Nephron (organoid): ENCODE measurements at regions not wholly inside any gene's neighbourhood (a gene's known extent, or its start where the extent isn't known, plus 50 kb on each side); places are given as distances from the start of the nearest gene placed in this dataset.

Experiments used
- H3K27ac Mint-ChIP-seq, 3 experiments: 2 replicates each; pipeline ENCODE4 v1.8.0; 2020; ENCODE audit warnings: mixed read lengths in 3 of 3, mild to moderate bottlenecking in 2 of 3, moderate library complexity in 1 of 3
- H3K27me3 Mint-ChIP-seq: 2 replicates; pipeline ENCODE4 v1.8.0; 2021; ENCODE audit warnings: low read depth, mild to moderate bottlenecking, moderate library complexity, mixed read lengths
- H3K36me3 Mint-ChIP-seq: 2 replicates; pipeline ENCODE4 v1.8.0; 2020; ENCODE audit warnings: low read depth, mixed read lengths
- H3K4me1 Mint-ChIP-seq: 2 replicates; pipeline ENCODE4 v1.8.0; 2020; ENCODE audit warnings: mixed read lengths
- H3K4me3 Mint-ChIP-seq, 3 experiments: 2 replicates each; pipeline ENCODE4 v1.8.0; 2020; ENCODE audit warnings: mild to moderate bottlenecking in 3 of 3, mixed read lengths in 3 of 3, moderate library complexity in 2 of 3
- H3K9me3 Mint-ChIP-seq: 2 replicates; pipeline ENCODE4 v1.8.0; 2020; ENCODE audit warnings: mixed read lengths
- TF ChIP-seq, protein P1 (sequence below), 3 experiments: fragments of 200-600 bp; sonication (generic); IDR thresholded peaks; one replicate each; pipeline ENCODE4 v1.5.0; 2021; ENCODE audit warnings: antibody characterized with exemption in 3 of 3; ENCODE audit not compliant: unreplicated experiment in 3 of 3

- Mint-ChIP-seq H3K9me3 (peaks cover 11% of the 10 kb centered on the region), H3K27ac (no peak overlapping the region), H3K36me3 (peaks cover 4% of the 10 kb centered on the region), H3K4me3 (no peak overlapping the region), H3K27me3 (peaks cover 18% of the 10 kb centered on the region), H3K4me1 (no peaks in the 10 kb centered on the region)
- TF ChIP-seq, protein P1, sequence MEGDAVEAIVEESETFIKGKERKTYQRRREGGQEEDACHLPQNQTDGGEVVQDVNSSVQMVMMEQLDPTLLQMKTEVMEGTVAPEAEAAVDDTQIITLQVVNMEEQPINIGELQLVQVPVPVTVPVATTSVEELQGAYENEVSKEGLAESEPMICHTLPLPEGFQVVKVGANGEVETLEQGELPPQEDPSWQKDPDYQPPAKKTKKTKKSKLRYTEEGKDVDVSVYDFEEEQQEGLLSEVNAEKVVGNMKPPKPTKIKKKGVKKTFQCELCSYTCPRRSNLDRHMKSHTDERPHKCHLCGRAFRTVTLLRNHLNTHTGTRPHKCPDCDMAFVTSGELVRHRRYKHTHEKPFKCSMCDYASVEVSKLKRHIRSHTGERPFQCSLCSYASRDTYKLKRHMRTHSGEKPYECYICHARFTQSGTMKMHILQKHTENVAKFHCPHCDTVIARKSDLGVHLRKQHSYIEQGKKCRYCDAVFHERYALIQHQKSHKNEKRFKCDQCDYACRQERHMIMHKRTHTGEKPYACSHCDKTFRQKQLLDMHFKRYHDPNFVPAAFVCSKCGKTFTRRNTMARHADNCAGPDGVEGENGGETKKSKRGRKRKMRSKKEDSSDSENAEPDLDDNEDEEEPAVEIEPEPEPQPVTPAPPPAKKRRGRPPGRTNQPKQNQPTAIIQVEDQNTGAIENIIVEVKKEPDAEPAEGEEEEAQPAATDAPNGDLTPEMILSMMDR (IDR thresholded peaks at IDR 0.05; ENCODE audit: unreplicated experiment in 3 of 3), result no peak
These were observed 317.0 kb upstream of the RRP15 start for GRCh38 chr1:217968085-217968484.

- Mint-ChIP-seq H3K27me3 (peaks cover 14% of the 10 kb centered on the region), H3K9me3 (peaks cover 11% of the 10 kb centered on the region), H3K36me3 (peaks cover 4% of the 10 kb centered on the region), H3K27ac (no peak overlapping the region), H3K4me3 (no peak overlapping the region), H3K4me1 (no peaks in the 10 kb centered on the region)
- TF ChIP-seq, protein P1 (IDR thresholded peaks at IDR 0.05; ENCODE audit: unreplicated experiment in 3 of 3), result no peak
These were observed 315.7 kb upstream of the RRP15 start for GRCh38 chr1:217969428-217969827.

- Mint-ChIP-seq H3K4me3 (no peak overlapping the region), H3K4me1 (peaks cover 11% of the 10 kb centered on the region), H3K36me3 (no peaks in the 10 kb centered on the region), H3K9me3 (peaks cover 2% of the 10 kb centered on the region), H3K27ac (no peak overlapping the region), H3K27me3 (no peaks in the 10 kb centered on the region)
- TF ChIP-seq, protein P1 (IDR thresholded peaks at IDR 0.05; ENCODE audit: unreplicated experiment in 3 of 3), result no peak
These were observed 307.1 kb upstream of the RRP15 start for GRCh38 chr1:217977943-217978342.

GRCh38 chr1:217981430-217981829 is 303.7 kb upstream of the RRP15 start:
- peaks cover 2% of the 10 kb centered on the region for H3K9me3 Mint-ChIP-seq
- TF ChIP-seq, protein P1 (IDR thresholded peaks at IDR 0.05; ENCODE audit: unreplicated experiment in 3 of 3), result no peak
- no peaks in the 10 kb centered on the region for H3K36me3 Mint-ChIP-seq
- peak overlapping the region in 1 of 3 experiments; percentile 16 for H3K27ac Mint-ChIP-seq
- peaks cover 6% of the 10 kb centered on the region for H3K27me3 Mint-ChIP-seq
- H3K4me1 Mint-ChIP-seq, result peaks cover 16% of the 10 kb centered on the region
- H3K4me3 Mint-ChIP-seq, result no peak overlapping the region

GRCh38 chr1:217982331-217983050 is 302.6 kb upstream of the RRP15 start:
- peaks cover 16% of the 10 kb centered on the region for H3K4me1 Mint-ChIP-seq
- no peak overlapping the region for H3K4me3 Mint-ChIP-seq
- H3K36me3 Mint-ChIP-seq, result no peaks in the 10 kb centered on the region
- peaks cover 6% of the 10 kb centered on the region for H3K27me3 Mint-ChIP-seq
- H3K9me3 Mint-ChIP-seq, result no peaks in the 10 kb centered on the region
- no peak overlapping the region for H3K27ac Mint-ChIP-seq
- TF ChIP-seq, protein P1 (IDR thresholded peaks at IDR 0.05; ENCODE audit: unreplicated experiment in 3 of 3), result no peak

GRCh38 chr1:217983051-217983375 is 302.1 kb upstream of the RRP15 start:
- Mint-ChIP-seq H3K27me3 (peaks cover 6% of the 10 kb centered on the region), H3K9me3 (no peaks in the 10 kb centered on the region), H3K27ac (no peak overlapping the region), H3K4me3 (no peak overlapping the region), H3K4me1 (peaks cover 16% of the 10 kb centered on the region), H3K36me3 (no peaks in the 10 kb centered on the region)
- TF ChIP-seq, protein P1 (IDR thresholded peaks at IDR 0.05; ENCODE audit: unreplicated experiment in 3 of 3), result no peak
